ENCODE measurements at regions not wholly inside any gene's neighbourhood (a gene's known extent, or its start where the extent isn't known, plus 50 kb on each side); places are given as distances from the start of the nearest gene placed in this dataset.
"Not testable (repeated sequence)": the region's sequence is repeated elsewhere in the genome, so short reads cannot be mapped to it uniquely, and the experiment has no call there.

DNA sequence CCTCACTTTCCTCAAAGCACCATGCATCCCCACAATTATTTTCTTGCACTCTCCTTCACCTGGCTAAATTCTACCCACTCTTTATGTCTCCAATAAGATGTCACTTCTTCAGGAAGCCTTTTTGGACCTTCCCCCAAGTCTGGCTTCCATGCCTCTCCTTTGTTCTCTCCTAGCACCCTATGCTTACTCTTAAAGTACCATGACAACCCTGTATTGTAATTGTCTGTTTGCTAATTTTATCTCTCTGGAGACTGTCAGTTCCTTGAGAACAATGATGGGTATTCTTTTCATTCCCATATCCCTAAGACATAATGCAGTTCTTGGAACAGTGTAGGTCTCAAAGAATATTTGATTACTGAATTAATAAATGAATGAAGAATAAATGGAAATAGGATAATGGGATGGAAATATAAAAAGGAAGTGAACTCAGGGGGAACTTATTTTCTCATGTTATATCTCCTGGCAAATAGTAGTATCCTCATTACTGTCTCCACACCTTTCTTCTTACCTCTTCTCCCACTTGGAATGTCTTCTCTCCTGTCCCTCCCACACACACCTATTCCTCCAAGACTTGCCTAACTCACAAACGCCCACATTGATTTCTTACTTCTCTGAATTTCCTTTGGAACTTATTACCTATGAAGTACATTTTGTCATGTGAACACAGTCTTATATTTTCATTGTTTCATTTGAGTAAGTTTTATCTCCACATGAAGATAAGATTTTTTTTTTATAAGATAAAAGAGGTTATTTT lies 499.1 kb downstream of the NFIB start:
- DNase-seq (ENCODE audit: low read depth) = no peak

DNA sequence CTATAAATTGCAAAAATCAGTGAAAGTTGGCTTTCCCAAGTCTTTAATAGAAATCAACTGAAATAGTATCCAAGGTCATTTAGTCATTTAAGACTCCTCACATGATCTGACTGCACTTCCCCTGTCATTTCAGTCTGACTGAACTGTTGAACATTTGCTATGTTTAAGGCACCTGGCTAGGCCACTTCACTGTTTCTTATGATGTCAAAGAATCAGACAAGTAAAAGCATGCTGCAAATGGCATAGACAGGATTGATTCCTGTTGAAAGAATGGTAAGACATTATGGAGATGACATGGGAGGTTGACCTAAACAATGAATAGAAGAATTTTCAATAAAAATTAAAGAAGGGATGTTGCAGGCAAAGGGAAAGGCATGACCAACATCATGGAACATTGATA lies 502.1 kb downstream of the NFIB start:
- DNase-seq (ENCODE audit: low read depth) = no peak

- no peak for DNase-seq (ENCODE audit: low read depth)
These were observed 503.4 kb downstream of the NFIB start for GRCh38 chr9:13810510-13810909.

DNA sequence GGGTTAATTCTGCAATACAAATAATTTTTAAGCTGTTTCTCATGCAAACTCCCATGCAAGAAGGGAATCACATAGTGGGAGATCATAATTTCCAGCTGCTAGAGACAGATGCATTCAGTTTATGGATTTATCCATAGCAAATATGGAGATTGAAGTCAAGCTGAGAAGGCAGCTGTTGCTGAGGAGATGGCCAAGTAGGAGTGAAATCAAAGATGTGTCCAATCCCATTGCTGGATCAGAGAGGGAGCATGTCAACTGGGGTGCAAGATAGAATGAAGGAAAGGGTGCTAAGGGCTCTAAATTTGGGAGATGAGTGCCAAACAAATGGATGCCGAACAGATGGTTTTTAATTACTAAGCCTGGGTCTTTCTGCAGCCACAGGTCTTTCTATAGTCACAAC lies 504.5 kb downstream of the NFIB start:
- DNase-seq (ENCODE audit: low read depth) = no peak

GRCh38 chr9:13807118-13807517 lies 506.8 kb downstream of the NFIB start:
- DNase-seq (ENCODE audit: low read depth) = no peak

GRCh38 chr9:13806714-13807113 lies 507.2 kb downstream of the NFIB start:
- DNase-seq (ENCODE audit: low read depth) = no peak

- DNase-seq (ENCODE audit: low read depth) = no peak
These were observed 508.4 kb downstream of the NFIB start for GRCh38 chr9:13805546-13805945.

DNA sequence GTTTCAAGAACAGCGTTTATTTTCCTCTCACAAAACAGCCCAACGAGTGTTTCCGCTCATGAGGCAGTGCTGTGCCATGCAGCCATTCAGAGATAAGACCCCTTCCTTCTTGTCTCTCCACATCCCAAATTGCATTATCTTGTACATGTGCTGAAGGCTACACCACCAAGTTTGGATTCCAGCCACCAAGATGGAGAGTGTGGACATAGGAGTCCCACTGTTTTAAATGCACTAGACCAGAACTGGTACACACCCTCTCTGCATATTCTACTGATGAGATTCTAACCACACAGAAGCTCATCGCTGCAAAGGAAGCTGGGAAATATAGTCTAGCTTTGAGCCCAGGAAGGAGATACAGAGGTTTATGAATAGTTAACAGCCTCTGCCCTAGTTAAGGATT lies 509.4 kb downstream of the NFIB start:
- DNase-seq (ENCODE audit: low read depth) = no peak

DNA sequence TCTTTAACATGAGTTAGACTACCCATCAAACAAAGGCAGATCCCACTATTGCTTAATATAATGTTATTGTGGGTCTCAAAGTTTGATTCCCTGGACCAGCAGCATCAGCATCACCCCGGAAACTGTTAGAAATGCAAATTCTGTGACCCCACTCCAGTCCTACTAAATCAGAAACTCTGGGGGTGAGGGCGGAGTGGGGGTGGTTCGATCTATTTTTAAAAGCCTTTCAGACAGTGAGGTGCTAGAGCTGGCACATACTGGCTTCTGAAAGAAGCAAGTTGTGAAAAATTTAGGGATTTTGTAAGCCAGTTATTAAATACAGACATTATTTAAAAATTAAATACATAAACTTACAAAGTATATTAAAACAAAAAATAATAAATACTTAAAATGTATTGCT lies 513.2 kb downstream of the NFIB start:
- DNase-seq (ENCODE audit: low read depth) = no peak

DNA sequence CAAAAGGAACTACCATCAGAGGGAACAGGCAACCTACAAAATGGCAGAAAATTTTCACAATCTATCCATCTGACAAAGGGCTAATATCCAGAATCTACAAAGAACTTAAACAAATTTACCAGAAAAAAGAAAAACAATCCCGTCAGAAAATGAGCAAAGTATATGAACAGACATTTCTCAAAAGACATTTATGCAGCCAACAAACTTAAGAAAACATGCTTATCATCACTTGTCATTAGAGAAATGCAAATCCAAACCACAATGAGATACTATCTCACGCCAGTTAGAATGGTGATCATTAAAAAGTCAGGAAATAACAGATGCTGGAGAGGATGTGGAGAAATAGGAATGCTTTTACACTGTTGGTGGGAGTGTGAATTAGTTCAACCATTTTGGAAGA lies 516.2 kb downstream of the NFIB start:
- DNase-seq (ENCODE audit: low read depth) = not testable (repeated sequence)

GRCh38 chr9:13791816-13792215 lies 512.3 kb upstream of the MPDZ start:
- DNase-seq (ENCODE audit: low read depth) = no peak

DNA sequence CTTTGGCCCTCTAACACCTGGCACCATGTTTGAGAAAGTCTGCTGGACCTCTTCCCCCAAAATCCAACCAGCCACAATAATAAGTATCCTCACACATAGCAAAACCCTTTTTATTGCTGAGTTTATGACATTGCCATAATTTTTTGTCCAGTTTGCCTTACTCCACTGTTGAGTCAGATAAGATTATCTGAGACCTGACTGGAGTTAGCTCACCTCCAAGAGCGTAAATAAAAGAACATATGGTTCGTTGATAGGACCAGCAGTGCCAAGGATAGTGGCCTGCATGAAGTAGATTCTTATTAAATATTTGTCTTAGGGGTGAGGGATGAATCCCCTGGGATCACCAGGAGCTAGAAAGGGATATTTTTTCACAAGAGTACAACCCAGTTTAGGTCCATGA lies 510.6 kb upstream of the MPDZ start:
- DNase-seq (ENCODE audit: low read depth) = no peak

GRCh38 chr9:13787234-13787833 lies 507.8 kb upstream of the MPDZ start:
- DNase-seq (ENCODE audit: low read depth) = no peak

GRCh38 chr9:13786711-13787110 lies 507.2 kb upstream of the MPDZ start:
- DNase-seq (ENCODE audit: low read depth) = no peak

DNA sequence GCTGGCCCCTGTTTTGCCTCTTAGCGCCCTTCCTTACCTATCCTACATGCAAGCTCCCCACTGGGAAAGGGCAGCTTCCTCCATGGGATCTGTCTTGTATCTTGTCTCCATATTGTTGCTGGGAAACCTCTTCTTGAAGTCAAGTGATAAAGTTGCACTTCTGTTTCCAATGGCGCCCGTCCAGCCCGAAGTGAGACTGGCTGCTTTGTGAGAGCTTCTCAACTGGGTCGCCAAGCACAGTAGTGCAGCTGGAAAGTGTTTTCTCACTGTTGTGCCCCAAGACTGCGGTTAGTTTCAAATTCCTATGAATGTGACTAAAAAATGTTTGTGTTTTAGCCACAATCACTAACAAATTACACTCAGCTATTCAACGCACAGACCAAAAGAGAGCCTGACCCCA lies 506.6 kb upstream of the MPDZ start:
- no peak for DNase-seq (ENCODE audit: low read depth)

- no peak for DNase-seq (ENCODE audit: low read depth)
These were observed 499.6 kb upstream of the MPDZ start for GRCh38 chr9:13779106-13779505.

DNA sequence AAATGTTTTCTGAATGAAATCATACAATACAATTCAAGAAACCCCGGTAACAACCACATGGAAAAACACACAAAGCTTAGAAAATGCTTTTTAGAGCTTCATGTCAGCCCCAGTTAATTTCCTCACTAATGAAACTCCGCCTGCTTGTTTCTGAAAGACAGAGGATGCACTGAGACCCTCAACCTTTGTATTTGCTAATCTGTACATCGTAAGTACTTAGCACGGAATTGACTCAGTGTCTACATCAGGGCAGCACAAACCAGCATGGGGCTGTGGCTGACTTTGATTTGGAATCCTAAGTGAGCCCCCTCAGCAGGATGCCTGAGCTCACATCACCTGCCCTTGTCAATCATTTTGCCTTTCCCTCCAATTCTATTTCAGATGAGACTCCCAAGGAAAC lies 499.1 kb upstream of the MPDZ start:
- no peak for DNase-seq (ENCODE audit: low read depth)

- no peak for DNase-seq (ENCODE audit: low read depth)
These were observed 491.5 kb upstream of the MPDZ start for GRCh38 chr9:13770956-13771355.

DNA sequence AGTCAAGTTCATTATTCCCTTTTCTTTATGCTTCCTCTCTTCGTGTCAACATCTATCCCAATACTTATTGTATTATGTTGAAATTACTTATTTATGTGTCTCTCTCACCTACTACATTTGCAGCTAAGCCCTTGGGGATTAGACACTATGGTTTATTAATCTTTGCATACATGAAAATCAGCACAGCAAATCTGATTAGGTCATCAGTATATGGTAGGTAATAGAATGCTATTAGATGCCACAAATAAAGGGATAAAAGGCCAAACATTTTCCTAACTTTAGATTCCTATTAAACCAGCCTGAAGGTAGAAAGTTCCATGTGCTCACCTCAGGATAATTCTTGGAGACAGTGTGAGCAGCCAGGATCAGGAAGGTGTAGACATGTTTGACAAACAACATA lies 490.1 kb upstream of the MPDZ start:
- no peak for DNase-seq (ENCODE audit: low read depth)

DNA sequence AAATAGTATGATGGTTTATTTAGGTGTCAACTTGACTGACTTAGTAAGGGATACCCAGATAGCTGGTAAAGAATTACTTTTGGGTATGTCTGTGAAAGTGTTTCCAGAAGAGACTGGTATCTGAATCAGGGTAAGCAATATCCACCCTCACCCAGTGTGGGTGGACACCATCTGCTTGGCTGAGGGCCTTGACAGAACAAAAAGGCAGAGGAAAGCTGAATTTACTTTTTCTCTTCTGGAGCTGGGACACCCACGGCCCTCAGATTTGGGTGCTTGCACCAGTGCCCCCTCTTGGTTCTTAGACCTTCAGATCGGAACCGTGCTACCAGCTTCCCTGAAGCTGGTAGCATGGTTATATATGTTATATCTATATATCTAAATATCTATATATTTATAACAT lies 489.5 kb upstream of the MPDZ start:
- DNase-seq (ENCODE audit: low read depth) = no peak

- DNase-seq (ENCODE audit: low read depth) = no peak
These were observed 482.7 kb upstream of the MPDZ start for GRCh38 chr9:13762209-13762608.

- no peak for DNase-seq (ENCODE audit: low read depth)
These were observed 480.1 kb upstream of the MPDZ start for GRCh38 chr9:13759551-13759950.

DNA sequence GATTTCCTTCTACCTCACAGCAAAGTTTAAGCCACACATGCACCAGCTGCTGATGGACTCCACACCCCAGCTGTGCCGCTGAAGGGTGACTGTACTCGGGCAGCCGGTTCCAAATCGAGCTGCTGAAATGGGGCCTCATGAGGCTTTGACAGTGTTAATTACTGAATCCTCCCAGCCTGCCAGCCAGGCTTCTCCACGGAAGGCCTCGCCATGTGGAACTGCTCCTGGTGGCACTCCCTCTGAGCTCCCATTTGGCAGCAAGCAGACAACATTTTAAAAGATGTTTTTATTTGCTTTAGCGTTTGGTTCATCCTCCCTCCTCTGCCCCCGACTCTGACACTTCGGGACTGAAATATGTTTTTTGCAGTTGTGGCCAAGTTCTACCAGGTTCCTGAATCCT lies 479.4 kb upstream of the MPDZ start:
- no peak for DNase-seq (ENCODE audit: low read depth)

GRCh38 chr9:13756943-13757342 lies 477.5 kb upstream of the MPDZ start:
- DNase-seq (ENCODE audit: low read depth) = no peak
